ENCODE measurements at regions not wholly inside any gene's neighbourhood (a gene's known extent, or its start where the extent isn't known, plus 50 kb on each side); places are given as distances from the start of the nearest gene placed in this dataset.
"Not testable (repeated sequence)": the region's sequence is repeated elsewhere in the genome, so short reads cannot be mapped to it uniquely, and the experiment has no call there.

DNA sequence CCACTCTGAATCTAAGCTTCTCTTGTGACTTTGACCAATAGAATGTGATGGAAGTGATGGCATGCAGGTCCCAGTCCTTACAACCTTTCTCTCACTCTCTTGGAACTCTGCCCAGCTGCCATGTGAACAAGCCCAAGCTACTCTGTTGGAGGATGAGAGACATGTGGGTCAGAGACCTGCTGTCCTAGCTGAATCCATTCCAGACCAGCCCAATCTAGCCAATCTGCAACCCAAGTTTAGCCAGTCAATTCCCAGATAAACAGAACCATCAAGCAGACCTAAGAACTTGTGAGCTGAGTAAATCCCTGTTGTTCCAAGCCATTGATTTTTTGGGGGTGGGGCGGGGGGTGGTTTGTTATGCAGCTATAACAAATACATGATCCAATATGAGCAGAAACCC is 69.2 kb upstream of the GRK3 start:
- Histone ChIP-seq H3K4me3 (ENCODE audit: low read depth, low read length) (no peak overlapping the region), H3K27me3 (ENCODE audit: control insufficient read depth, insufficient read depth, low read length) (no peaks in the 10 kb centered on the region), H3K36me3 (ENCODE audit: control insufficient read depth, insufficient read depth, low read length) (no peaks in the 10 kb centered on the region)
- FAIRE-seq (no peak), DNase-seq (ENCODE audit: low read depth) (no peak)
- TF ChIP-seq, protein P1, sequence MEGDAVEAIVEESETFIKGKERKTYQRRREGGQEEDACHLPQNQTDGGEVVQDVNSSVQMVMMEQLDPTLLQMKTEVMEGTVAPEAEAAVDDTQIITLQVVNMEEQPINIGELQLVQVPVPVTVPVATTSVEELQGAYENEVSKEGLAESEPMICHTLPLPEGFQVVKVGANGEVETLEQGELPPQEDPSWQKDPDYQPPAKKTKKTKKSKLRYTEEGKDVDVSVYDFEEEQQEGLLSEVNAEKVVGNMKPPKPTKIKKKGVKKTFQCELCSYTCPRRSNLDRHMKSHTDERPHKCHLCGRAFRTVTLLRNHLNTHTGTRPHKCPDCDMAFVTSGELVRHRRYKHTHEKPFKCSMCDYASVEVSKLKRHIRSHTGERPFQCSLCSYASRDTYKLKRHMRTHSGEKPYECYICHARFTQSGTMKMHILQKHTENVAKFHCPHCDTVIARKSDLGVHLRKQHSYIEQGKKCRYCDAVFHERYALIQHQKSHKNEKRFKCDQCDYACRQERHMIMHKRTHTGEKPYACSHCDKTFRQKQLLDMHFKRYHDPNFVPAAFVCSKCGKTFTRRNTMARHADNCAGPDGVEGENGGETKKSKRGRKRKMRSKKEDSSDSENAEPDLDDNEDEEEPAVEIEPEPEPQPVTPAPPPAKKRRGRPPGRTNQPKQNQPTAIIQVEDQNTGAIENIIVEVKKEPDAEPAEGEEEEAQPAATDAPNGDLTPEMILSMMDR (IDR thresholded peaks at IDR 0.05; ENCODE audit: insufficient read depth, low read length, severe bottlenecking), result no peak

DNA sequence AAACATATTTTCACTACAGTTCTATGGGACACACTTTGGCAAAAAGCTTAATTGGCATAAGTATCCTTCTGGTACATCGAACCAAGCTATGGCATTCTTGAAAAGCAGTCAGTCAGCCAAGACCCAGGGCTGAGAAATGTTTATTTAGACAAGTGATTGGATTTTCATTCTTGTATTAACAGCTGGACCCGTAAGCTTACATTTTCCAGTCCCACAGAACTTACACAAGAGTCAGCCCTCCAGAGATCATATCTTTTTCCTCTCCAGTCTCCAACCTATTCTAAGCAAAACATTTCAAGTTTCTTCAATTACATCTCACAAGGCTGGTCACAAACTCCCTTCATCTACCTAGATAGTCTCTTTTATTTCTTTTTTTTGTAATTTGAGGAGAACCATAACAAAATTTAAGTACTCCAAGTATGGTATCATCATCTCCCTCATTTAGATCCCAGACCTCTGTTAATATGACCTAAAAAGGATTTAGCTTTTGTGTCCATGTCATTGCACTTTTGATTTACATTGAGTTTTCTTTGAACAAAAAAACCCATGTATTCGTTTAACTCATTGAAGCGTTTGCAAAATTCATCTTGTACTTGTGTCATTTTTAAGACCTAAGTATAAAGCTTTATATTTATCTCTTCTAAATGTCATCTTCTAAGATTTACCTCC is 67.9 kb upstream of the GRK3 start:
- FAIRE-seq (no peak), DNase-seq (ENCODE audit: low read depth) (no peak)
- Histone ChIP-seq H3K36me3 (ENCODE audit: control insufficient read depth, insufficient read depth, low read length) (no peaks in the 10 kb centered on the region), H3K27me3 (ENCODE audit: control insufficient read depth, insufficient read depth, low read length) (no peaks in the 10 kb centered on the region), H3K4me3 (ENCODE audit: low read depth, low read length) (no peak overlapping the region)
- TF ChIP-seq, protein P1 (IDR thresholded peaks at IDR 0.05; ENCODE audit: insufficient read depth, low read length, severe bottlenecking), result no peak

DNA sequence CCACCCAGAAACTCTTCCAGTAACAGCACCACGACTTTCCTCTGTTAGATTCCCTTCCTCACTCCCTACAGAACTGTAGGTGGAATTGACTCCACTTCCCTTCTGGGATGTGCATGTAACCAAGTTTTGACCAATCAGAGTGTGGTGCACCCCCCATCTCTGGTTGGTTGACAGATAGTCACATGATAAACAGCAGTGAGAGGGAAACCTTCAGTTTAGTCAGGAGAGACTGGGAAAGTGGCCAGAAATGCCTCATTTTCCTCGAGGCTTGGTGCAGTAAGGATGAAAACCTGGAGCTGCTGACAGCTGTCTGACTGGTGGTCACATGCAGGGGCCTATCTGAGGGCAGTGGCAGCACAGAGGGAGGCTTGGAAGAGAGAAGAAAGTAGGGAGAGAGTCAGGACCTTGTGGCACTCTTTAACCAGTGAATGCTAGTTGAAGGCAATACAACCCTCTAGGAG is 67.3 kb upstream of the GRK3 start:
- Histone ChIP-seq H3K4me3 (ENCODE audit: low read depth, low read length) (no peak overlapping the region), H3K27me3 (ENCODE audit: control insufficient read depth, insufficient read depth, low read length) (no peaks in the 10 kb centered on the region), H3K36me3 (ENCODE audit: control insufficient read depth, insufficient read depth, low read length) (no peaks in the 10 kb centered on the region)
- FAIRE-seq (no peak), DNase-seq (ENCODE audit: low read depth) (peak; percentile 25)
- TF ChIP-seq, protein P1 (IDR thresholded peaks at IDR 0.05; ENCODE audit: insufficient read depth, low read length, severe bottlenecking), result no peak

DNA sequence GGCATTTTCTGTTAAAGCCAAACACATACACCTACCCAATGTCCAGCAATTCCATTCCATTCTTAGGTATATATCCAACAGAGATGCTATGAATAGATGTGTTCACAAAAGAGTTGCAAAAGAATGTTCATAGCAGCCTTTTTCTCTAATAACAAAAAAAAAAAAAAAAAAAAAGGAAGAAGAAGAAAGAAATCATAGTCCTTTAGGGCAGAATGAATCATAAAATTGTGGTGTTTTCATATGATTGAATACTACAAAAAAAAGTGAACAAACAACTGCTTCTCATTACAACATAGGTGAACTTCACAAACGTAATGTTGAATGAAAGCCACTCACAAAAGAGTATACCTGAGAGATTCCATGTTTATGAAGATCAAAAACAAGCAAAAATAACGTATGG is 66.8 kb upstream of the GRK3 start:
- Histone ChIP-seq H3K27me3 (ENCODE audit: control insufficient read depth, insufficient read depth, low read length) (no peaks in the 10 kb centered on the region), H3K4me3 (ENCODE audit: low read depth, low read length) (no peak overlapping the region), H3K36me3 (ENCODE audit: control insufficient read depth, insufficient read depth, low read length) (no peaks in the 10 kb centered on the region)
- DNase-seq (ENCODE audit: low read depth) (no peak), FAIRE-seq (no peak)
- TF ChIP-seq, protein P1 (IDR thresholded peaks at IDR 0.05; ENCODE audit: insufficient read depth, low read length, severe bottlenecking), result no peak

DNA sequence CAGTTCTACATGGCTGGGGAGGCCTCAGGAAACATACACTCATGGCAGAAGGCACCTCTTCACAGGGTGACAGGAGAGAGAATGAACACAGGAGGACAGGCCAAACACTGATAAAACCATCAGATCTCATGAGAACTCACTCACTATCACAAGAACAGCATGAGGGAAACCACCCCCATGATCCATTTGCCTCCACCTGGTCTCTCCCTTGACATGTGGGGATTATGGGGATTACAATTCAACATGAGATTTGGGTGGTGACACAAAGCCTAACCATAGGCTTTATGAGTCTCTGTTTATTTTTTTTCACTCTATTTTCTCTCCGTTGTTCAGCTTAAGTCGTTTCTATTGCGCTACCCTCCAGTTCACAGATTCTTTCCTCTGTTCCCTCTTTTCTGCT is 63.8 kb upstream of the GRK3 start:
- FAIRE-seq; DNase-seq (ENCODE audit: low read depth); H3K27me3 ChIP-seq (ENCODE audit: control insufficient read depth, insufficient read depth, low read length); H3K4me3 ChIP-seq (ENCODE audit: low read depth, low read length); H3K36me3 ChIP-seq (ENCODE audit: control insufficient read depth, insufficient read depth, low read length): not testable (repeated sequence)

DNA sequence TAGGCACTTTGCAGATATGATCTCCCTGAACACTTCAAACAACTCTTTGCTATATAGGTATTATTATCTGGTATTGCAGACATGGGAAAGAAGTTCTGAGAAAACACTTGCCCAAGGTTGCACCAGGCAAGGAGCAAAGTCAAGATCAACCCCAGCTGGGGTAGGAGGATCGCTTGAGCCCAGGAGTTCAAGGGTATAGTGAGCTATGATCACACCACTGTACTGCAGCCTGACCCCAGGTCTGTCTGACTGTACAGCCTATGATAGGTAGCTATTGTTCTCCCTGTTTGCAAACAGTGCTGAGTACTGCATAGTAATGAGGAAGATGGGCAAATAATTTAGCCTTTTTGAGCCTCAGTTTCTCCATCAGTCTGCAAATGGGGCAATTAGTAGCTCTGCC is 60.5 kb upstream of the GRK3 start:
- DNase-seq (ENCODE audit: low read depth); H3K27me3 ChIP-seq (ENCODE audit: control insufficient read depth, insufficient read depth, low read length); FAIRE-seq; H3K36me3 ChIP-seq (ENCODE audit: control insufficient read depth, insufficient read depth, low read length); H3K4me3 ChIP-seq (ENCODE audit: low read depth, low read length): not testable (repeated sequence)

DNA sequence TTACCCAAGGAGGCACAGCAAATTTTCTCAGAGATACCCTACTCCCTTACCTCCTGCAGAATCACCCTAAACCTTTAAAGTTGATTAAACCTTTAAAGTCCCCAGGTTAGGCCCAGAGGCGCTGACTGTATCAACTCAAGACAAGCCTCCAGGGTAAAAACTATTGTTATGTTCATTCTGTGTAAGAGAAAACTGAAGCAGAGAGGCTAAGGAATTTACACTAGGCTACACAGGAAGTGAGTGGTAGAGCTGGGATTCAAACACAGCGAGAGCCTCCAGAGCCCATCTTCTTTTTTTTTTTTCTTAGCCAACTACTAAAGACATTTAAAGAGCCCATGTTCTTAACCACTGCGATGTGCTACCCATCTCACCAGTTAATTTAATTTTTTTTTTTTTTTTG is 56.3 kb upstream of the GRK3 start:
- DNase-seq (ENCODE audit: low read depth), result no peak
- FAIRE-seq, result no peak
- TF ChIP-seq, protein P1 (IDR thresholded peaks at IDR 0.05; ENCODE audit: insufficient read depth, low read length, severe bottlenecking), result no peak
- Histone ChIP-seq H3K4me3 (ENCODE audit: low read depth, low read length) (no peak overlapping the region), H3K27me3 (ENCODE audit: control insufficient read depth, insufficient read depth, low read length) (no peaks in the 10 kb centered on the region), H3K36me3 (ENCODE audit: control insufficient read depth, insufficient read depth, low read length) (peaks cover 6% of the 10 kb centered on the region)
